PC-9 (cell line): ENCODE measurements at regions not wholly inside any gene's neighbourhood (a gene's known extent, or its start where the extent isn't known, plus 50 kb on each side); places are given as distances from the start of the nearest gene placed in this dataset.

Source experiments
- BruUV-seq: library from RNA; stranded (reverse); fragments of 400-500 nt; replicated peaks from 2 replicates; lab custom pipeline; 2021; lab: Mats Ljungman, UMichigan
- CTCF ChIA-PET: fragments of 300-600 bp; sonication (Branson Sonifier 250); formaldehyde crosslinking; loops from one replicate; lab custom pipeline; 2022; ENCODE audit warnings: antibody characterized with exemption; lab: Charles Lee
- POLR2A ChIA-PET: fragments of 300-600 bp; sonication (Branson Sonifier 250); formaldehyde crosslinking; loops from one replicate; lab custom pipeline; 2022; ENCODE audit warnings: antibody characterized with exemption; ENCODE audit not compliant: unreplicated experiment; lab: Charles Lee
- DNase-seq, 2 experiments: peaks; one replicate each; pipeline versions ENCODE4 v3.0.0 to v3.0.0-alpha.2; 2015 to 2022; ENCODE audit warnings: mixed read lengths in 1 of 2
- H2AFZ ChIP-seq: fragments of 200-600 bp; sonication (generic); 2 replicates; pipeline ENCODE4 v1.8.1; 2017; ENCODE audit warnings: antibody characterized with exemption
- H3F3A ChIP-seq: fragments of 200-600 bp; sonication (generic); 2 replicates; pipeline ENCODE4 v1.8.1; 2017; ENCODE audit warnings: antibody characterized with exemption, mild to moderate bottlenecking, low read depth; ENCODE audit not compliant: insufficient read depth
- H3K27ac ChIP-seq: fragments of 200-600 bp; sonication (generic); 2 replicates; pipeline ENCODE4 v1.6.1; 2016; ENCODE audit warnings: mixed run types
- H3K27me3 ChIP-seq: fragments of 200-600 bp; sonication (generic); 2 replicates; pipeline ENCODE4 v1.6.1; 2016; ENCODE audit warnings: low read depth, mixed run types; ENCODE audit not compliant: insufficient read depth
- H3K36me3 ChIP-seq: fragments of 200-600 bp; sonication (generic); 2 replicates; pipeline ENCODE4 v1.6.1; 2016; ENCODE audit warnings: low read depth, mixed run types
- H3K4me1 ChIP-seq: fragments of 200-600 bp; sonication (generic); replicated peaks from 2 replicates; pipeline ENCODE4 v1.6.1; 2016; ENCODE audit warnings: mixed run types; ENCODE audit not compliant: insufficient read depth
- H3K4me2 ChIP-seq: fragments of 200-600 bp; sonication (generic); 2 replicates; pipeline ENCODE4 v1.6.1; 2017; ENCODE audit warnings: mixed run types
- H3K4me3 ChIP-seq: fragments of 200-600 bp; sonication (generic); 2 replicates; pipeline ENCODE4 v1.6.1; 2016; ENCODE audit warnings: mixed run types
- H3K79me2 ChIP-seq: fragments of 200-600 bp; sonication (generic); 2 replicates; pipeline ENCODE4 v1.6.1; 2017; ENCODE audit warnings: low read depth, mixed run types
- H3K9me2 ChIP-seq: fragments of 200-600 bp; sonication (generic); 2 replicates; pipeline ENCODE4 v1.8.1; 2017; ENCODE audit warnings: mild to moderate bottlenecking; ENCODE audit not compliant: insufficient read depth
- H3K9me3 ChIP-seq: fragments of 200-600 bp; sonication (generic); 2 replicates; pipeline ENCODE4 v1.8.1; 2016; ENCODE audit warnings: low read depth; ENCODE audit not compliant: insufficient read depth
- H4K20me1 ChIP-seq: fragments of 200-600 bp; sonication (generic); 2 replicates; pipeline ENCODE4 v1.8.1; 2017; ENCODE audit not compliant: insufficient read depth
- EZH2 ChIP-seq: fragments of 200-600 bp; sonication (generic); IDR thresholded peaks from 2 replicates; pipeline ENCODE4 v1.8.0; 2017; ENCODE audit warnings: antibody characterized with exemption, low read depth
- intact Hi-C: fragments of 100-400 bp; cut with micrococcal nuclease; formaldehyde crosslinking; loops from one replicate; pipeline ENCODE4 v1.10.0; 2022; ENCODE audit not compliant: unreplicated experiment
- TF ChIP-seq, protein P1 (sequence below): fragments of 200-600 bp; sonication (generic); conservative IDR thresholded peaks from 2 replicates; pipeline ENCODE4 v1.6.1; 2017; ENCODE audit warnings: mixed run types, antibody characterized with exemption, mild to moderate bottlenecking, moderate library complexity

DNA sequence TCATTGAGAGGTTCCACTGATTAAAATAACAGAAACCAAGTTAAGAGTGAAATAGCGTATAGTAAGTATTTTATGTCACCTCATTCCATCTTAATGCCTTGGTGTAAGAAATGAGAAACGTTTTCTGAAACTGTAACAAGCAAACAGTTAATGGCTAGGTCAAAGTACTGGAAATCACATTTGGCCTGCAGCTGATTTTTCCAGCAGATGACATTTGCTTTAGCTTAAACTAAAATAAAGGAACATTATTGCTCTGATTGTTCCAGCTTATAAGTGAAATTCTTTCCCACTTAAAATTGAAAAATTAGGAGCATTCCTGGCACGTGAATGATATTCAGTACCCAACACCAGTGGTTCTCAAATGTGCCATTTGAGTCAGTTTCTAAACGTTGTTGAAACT, 213.6 kb upstream of the DPP6 start:
- no TSS peak for BruUV-seq
- Histone ChIP-seq H2AFZ (no peak overlapping the region), H4K20me1 (no peaks in the 10 kb centered on the region), H3K79me2 (no peaks in the 10 kb centered on the region), H3K36me3 (no peaks in the 10 kb centered on the region), H3K4me1 (no peaks in the 10 kb centered on the region), H3K9me2 (no peaks in the 10 kb centered on the region; the same call in 1 of the 2 replicates), H3K4me3 (no peak overlapping the region), H3K27me3 (peaks cover 5% of the 10 kb centered on the region; the same call in 1 of the 2 replicates), H3K9me3 (no peaks in the 10 kb centered on the region), H3K4me2 (no peak overlapping the region), H3F3A (no peaks in the 10 kb centered on the region), H3K27ac (no peak overlapping the region)
- intact Hi-C loops: no loop called here
- POLR2A ChIA-PET: no interaction called here
- CTCF ChIA-PET: no interaction called here
- no peak for TF ChIP-seq EZH2
- TF ChIP-seq, protein P1, sequence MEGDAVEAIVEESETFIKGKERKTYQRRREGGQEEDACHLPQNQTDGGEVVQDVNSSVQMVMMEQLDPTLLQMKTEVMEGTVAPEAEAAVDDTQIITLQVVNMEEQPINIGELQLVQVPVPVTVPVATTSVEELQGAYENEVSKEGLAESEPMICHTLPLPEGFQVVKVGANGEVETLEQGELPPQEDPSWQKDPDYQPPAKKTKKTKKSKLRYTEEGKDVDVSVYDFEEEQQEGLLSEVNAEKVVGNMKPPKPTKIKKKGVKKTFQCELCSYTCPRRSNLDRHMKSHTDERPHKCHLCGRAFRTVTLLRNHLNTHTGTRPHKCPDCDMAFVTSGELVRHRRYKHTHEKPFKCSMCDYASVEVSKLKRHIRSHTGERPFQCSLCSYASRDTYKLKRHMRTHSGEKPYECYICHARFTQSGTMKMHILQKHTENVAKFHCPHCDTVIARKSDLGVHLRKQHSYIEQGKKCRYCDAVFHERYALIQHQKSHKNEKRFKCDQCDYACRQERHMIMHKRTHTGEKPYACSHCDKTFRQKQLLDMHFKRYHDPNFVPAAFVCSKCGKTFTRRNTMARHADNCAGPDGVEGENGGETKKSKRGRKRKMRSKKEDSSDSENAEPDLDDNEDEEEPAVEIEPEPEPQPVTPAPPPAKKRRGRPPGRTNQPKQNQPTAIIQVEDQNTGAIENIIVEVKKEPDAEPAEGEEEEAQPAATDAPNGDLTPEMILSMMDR: no peak
- DNase-seq: no peak

DNA sequence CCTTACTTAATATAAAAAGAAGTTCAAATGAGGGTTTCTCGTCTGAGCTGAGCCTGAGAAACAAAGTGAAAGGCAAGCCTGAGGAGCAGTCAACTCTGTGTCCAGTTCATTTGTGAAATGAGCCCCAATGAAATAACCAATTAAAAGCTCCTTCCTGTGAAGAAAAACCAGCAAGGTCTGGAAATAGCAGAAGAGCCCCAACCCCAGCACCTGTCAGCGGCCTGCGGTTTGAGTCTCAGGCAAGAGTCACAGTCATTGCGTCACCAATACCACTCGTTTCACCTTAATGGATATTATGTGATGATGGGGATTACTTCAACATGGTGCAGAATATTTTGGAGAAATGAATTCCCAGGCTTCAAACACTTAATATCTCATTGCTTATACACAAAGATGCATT, 211.3 kb upstream of the DPP6 start:
- no peaks in the 10 kb centered on the region for H3K79me2 ChIP-seq
- no peaks in the 10 kb centered on the region for H3K4me1 ChIP-seq
- no peak for TF ChIP-seq EZH2
- TF ChIP-seq, protein P1: no peak
- ChIA-PET CTCF (no interaction called here), POLR2A (no interaction called here)
- peaks cover 5% of the 10 kb centered on the region; the same call in 1 of the 2 replicates for H3K27me3 ChIP-seq
- H3K4me3 ChIP-seq: no peak overlapping the region
- H4K20me1 ChIP-seq: no peaks in the 10 kb centered on the region
- H3K9me2 ChIP-seq: no peaks in the 10 kb centered on the region; the same call in 1 of the 2 replicates
- H3K27ac ChIP-seq: no peak overlapping the region
- no peak overlapping the region for H2AFZ ChIP-seq
- no peak for DNase-seq
- H3K36me3 ChIP-seq: no peaks in the 10 kb centered on the region
- H3K4me2 ChIP-seq: no peak overlapping the region
- intact Hi-C loops: no loop called here
- no peaks in the 10 kb centered on the region for H3K9me3 ChIP-seq
- BruUV-seq: no TSS peak
- no peaks in the 10 kb centered on the region for H3F3A ChIP-seq

DNA sequence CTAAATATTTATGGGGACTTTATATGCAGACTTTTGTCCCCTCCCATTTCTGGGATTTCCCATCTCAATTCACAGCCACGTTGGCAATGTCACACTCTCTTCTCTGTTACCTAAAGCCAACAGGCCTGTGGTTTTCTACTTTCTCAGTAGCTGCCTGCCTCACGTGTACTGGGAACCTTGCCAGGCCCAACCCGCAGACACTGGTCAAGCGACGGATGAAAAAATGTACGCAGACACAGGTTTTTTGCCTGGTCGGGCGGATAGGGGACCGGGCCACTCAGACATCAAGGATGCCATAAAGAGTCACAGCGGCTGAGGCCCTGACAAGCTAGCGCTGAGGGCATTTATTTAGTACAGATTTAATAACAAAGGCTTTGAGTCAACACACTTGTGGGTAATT, 204.4 kb upstream of the DPP6 start:
- POLR2A ChIA-PET: no interaction called here
- no peak for DNase-seq

More for the DNA sequence above, 204.4 kb upstream of the DPP6 start:
- no peaks in the 10 kb centered on the region for H3K36me3 ChIP-seq
- H4K20me1 ChIP-seq: no peaks in the 10 kb centered on the region
- H3K4me2 ChIP-seq: no peak overlapping the region
- no peaks in the 10 kb centered on the region for H3K9me2 ChIP-seq
- H3K27me3 ChIP-seq: no peaks in the 10 kb centered on the region
- intact Hi-C loops: no loop called here
- no peaks in the 10 kb centered on the region for H3K79me2 ChIP-seq
- H3K4me3 ChIP-seq: no peak overlapping the region
- H3K27ac ChIP-seq: no peak overlapping the region
- CTCF ChIA-PET: no interaction called here
- TF ChIP-seq EZH2: no peak
- TF ChIP-seq, protein P1: no peak
- no peaks in the 10 kb centered on the region for H3F3A ChIP-seq
- H3K4me1 ChIP-seq: no peaks in the 10 kb centered on the region
- no peak overlapping the region for H2AFZ ChIP-seq
- no TSS peak for BruUV-seq
- H3K9me3 ChIP-seq: no peaks in the 10 kb centered on the region
